NCI-H2107 (cell line): ENCODE measurements at regions not wholly inside any gene's neighbourhood (a gene's known extent, or its start where the extent isn't known, plus 50 kb on each side); places are given as distances from the start of the nearest gene placed in this dataset.
"Not testable (repeated sequence)": the region's sequence is repeated elsewhere in the genome, so short reads cannot be mapped to it uniquely, and the experiment has no call there.

Experiments
- DNase-seq: peaks from one replicate; lab custom pipeline; 2025; lab: John Stamatoyannopoulos, UW

DNA sequence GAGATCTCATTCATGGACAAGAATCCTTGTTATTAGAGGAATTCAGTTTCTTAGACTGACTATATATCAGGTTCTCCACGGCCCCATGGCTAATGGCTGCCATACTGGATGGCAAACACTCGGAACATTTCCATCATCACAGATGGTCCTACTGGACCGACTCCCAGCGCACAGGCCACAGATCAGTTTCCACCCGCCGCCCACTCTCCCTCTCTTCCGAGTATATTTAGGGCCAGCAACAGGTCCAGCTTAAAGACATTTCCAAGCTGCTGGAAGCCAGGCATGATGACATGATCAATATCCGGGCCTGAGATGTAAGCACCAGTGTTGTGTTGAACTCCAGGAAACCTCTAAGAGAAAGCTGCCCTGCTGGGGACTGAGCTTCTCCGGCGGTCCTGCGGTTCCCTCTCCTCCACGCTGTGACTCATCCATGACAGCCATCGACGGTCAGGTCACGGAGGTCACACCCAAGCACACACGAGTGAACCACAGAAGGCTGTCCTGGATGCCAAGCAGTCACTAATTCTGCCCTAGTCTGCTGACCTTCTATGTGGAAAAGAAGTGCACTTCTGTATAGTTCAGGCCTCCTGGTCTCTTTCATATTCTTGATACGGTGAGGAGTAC lies 64.4 kb upstream of the LPCAT1 start:
- not testable (repeated sequence) for DNase-seq

DNA sequence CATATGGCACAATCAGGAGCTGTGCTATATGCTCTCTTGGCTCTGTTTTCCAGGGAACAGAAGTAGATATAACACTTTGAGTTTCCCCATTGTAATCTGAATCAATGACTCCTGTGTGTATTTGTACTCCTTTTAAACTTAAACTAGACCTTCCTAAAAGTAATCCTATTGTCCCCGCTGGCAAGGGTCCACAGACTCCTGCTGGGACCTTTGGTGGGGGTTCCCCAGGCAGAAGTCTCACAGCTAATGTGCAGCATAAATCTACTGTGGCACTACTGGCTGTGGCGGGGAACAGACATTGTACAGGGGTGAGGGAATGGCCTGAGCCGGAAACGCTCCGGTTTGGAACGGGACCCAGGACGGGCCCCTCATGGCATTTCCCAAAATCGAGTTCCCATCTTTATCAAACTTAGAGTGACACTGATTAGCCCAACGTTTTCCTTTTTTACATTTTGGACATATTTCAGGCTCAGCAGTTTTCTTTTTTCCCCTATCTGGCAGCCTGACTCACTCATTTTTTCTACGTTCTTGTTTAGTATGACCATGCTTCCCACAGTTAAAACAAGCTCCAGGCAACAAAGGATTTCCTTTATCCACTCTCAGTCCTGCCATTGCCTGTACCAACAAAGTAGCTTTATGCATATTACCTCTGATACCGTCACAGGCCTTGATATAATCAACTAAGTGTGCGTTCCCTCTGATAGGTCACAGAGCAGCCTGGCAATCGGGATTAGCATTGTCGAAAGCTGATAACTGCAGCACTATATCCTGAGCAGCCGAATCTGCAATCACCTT lies 59.5 kb upstream of the LPCAT1 start:
- DNase-seq = not testable (repeated sequence)

DNA sequence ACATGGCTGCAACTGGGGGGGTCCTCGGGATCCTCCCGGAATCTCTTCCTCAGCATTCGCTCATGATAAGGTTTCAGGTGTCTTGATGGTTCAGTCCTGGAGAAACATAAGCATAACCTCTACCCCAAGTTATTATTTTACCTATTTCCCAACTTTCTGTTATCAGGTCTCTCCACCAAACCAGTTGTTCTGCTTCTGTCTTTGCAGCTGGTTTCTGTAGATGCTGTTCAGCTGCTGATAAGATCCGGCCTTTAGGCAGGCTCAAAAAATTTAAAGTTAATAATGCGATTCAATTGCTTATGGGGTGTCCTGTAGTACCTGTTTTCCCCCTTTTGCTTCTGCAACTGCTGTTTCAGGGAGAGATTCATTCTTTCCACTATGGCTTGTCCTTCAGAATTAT lies 55.6 kb upstream of the LPCAT1 start:
- not testable (repeated sequence) for DNase-seq

DNA sequence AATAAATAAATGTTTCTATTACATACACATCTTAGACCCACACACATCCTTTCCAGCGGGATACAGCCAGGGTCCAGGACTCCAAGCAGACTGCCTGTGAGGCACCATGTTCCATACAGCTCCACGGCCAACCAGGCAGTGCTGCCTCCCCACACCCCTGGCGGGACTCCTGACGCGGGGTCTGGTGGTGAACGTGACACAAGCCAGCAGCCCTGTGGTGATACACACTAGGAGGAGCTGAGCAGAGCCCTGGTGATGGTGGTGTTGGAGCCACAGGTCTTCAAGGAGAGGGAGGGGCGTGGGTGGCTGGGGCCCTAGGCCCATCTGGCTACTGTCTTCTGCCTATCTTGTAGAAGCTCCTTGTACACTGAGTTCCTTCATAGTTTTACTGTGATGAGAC lies 53.1 kb upstream of the LPCAT1 start:
- not testable (repeated sequence) for DNase-seq

DNA sequence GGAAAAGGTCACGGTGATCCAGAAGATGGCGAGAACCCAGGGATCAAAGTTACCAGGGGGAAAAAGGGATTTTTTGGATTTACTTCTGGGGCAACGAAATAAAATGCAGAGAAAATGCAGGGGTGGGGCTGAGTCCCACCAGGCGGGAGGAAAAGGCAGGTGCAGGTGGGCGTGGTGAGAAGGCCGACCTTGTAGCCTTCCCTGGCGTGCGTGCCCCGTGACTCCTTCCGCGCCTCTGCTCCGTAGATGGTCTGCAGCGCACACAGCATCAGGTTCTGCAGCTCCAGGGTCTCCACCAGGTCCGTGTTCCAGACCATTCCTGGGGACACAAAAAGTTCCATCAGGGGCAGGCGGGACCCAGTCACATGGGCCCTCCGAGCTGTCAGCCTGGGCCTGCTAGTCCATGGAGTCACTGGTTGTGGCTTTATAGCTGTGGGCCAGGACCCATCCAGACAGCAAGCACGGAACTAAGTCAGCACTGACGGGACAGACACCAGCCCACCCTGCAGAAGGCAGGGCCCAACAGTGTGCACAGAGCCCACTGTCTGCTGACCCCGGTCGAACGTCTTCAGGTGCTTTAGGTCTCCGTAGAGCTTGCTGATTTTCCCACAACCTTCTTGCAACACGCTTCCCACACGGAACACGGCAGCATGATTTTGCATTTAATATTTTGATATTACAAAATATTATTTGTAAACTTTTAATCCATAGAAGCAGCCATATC lies 52.4 kb upstream of the LPCAT1 start:
- DNase-seq = not testable (repeated sequence)

DNA sequence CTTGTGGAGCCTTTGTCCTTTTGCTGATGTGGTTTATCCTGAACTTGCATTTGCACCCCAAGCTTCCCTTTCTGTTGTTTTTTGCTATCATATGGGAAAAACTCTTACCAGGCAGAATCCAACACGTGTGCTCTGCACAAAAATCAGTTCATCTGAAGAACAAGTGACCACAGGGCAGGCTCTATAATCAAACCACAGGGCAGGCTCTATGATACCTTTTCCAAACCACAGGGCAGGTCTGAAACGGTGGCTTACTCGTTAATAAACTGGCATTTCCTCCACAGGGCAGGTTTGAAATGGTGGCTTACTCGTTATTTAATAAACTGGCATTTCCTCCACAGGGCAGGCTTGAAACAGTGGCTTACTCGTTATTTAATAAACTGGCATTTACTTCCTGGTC lies 51.7 kb upstream of the LPCAT1 start:
- DNase-seq = not testable (repeated sequence)

DNA sequence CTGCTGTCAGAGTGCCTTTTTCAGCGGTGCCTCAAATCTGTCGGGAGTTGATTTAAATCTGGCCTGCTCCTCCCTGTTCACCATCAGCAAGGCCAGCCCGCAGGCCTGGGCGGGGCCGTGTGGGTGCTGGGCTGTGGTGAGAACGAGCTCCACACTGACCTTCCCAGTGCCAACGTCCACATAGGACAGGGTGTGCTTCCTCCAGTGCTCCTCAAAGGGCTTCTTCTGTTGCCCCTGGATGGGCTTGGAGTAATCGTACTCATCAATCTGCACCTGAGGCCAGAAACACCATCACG lies 50.2 kb upstream of the LPCAT1 start:
- DNase-seq = not testable (repeated sequence)

DNA sequence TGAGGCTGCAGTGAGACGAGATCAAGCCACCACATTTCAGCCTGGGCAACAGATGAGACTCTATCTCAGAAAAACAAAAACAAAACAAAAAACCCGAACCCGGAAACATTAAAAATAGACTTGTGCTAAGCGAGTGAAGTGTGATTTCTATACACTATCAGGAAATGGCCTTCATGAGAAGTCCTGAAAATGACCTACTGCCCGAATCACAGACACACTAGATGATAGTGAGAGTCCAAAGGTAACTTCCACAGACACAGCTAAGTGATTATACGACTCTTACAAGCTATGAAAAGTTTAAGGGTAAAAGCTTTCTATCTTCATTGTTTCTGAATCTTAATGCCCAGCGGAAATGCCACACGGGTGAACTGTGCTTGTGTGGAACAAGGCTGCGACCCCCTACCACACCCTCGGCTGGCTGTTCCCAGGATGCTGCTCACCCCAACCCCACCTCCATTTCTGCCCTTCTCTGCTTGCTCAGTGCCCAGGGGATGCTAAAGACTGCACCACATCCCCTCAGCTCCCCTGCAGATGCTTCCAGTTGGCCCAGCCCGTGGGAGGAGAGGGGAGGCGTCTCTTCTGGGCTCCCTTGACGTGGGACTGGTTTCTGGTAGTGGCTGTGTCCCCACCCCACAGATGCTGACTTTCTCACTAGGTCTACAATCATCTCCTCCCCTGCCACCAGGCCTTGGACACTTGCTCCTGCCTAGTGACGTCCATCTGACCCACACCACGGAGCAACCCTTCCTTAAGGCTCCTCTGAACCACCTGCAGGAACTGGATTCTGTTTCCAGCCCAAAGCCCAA lies 49.7 kb upstream of the LPCAT1 start:
- not testable (repeated sequence) for DNase-seq
